Activated CD8-positive, alpha-beta T cell treated with anti-CD3 and anti-CD28 coated beads, Interleukin-2, amount 10 ng/mL, durations not matched to agents 7 days and 5 days (primary cell): ENCODE measurements at regions not wholly inside any gene's neighbourhood (a gene's known extent, or its start where the extent isn't known, plus 50 kb on each side); places are given as distances from the start of the nearest gene placed in this dataset.

Source experiments
- ATAC-seq: fragments of 150-1000 bp; cut with Tn5 transposase; one replicate; pipeline ENCODE4 v1.10.0; 2021; ENCODE audit warnings: moderate library complexity
- CTCF ChIA-PET: fragments of 350-600 bp; sonication (Branson Sonifier 250); formaldehyde crosslinking; loops from one replicate; lab custom pipeline; 2021; ENCODE audit warnings: antibody characterized with exemption; lab: Charles Lee
- POLR2A ChIA-PET: fragments of 350-600 bp; sonication (Branson Sonifier 250); formaldehyde crosslinking; loops from one replicate; lab custom pipeline; 2021; ENCODE audit warnings: antibody characterized with exemption; lab: Charles Lee
- DNase-seq: peaks from one replicate; pipeline ENCODE4 v3.0.0-alpha.2; 2020
- H3K27ac Mint-ChIP-seq: one replicate; pipeline ENCODE4 v1.8.0; 2021; ENCODE audit warnings: mild to moderate bottlenecking, mixed read lengths
- H3K27me3 Mint-ChIP-seq: one replicate; pipeline ENCODE4 v1.8.0; 2021; ENCODE audit warnings: low read depth, mixed read lengths
- H3K36me3 Mint-ChIP-seq: one replicate; pipeline ENCODE4 v1.8.0; 2021; ENCODE audit warnings: low read depth, mixed read lengths
- H3K4me1 Mint-ChIP-seq: one replicate; pipeline ENCODE4 v1.8.0; 2021; ENCODE audit warnings: low read depth, mixed read lengths
- H3K4me3 Mint-ChIP-seq: one replicate; pipeline ENCODE4 v1.8.0; 2021; ENCODE audit warnings: mild to moderate bottlenecking, mixed read lengths
- H3K9me3 Mint-ChIP-seq: one replicate; pipeline ENCODE4 v1.8.0; 2022; ENCODE audit warnings: mixed read lengths; ENCODE audit not compliant: insufficient read depth

- Mint-ChIP-seq H3K27ac (no peak overlapping the region), H3K36me3 (no peaks in the 10 kb centered on the region), H3K27me3 (peaks cover 14% of the 10 kb centered on the region), H3K4me1 (no peaks in the 10 kb centered on the region), H3K4me3 (no peak overlapping the region), H3K9me3 (peaks cover under 1% of the 10 kb centered on the region)
- ATAC-seq (no peak), DNase-seq (no peak)
- ChIA-PET CTCF (no interaction called here), POLR2A (no interaction called here)
Measured at GRCh38 chr6:148658681-148659430, 88.0 kb upstream of the UST start.

- ATAC-seq (no peak), DNase-seq (no peak)
- no peak overlapping the region for H3K27ac Mint-ChIP-seq
- no peaks in the 10 kb centered on the region for H3K36me3 Mint-ChIP-seq
- ChIA-PET CTCF (no interaction called here), POLR2A (no interaction called here)
- H3K27me3 Mint-ChIP-seq, result peaks cover 3% of the 10 kb centered on the region
- H3K9me3 Mint-ChIP-seq, result peaks cover 26% of the 10 kb centered on the region
- no peaks in the 10 kb centered on the region for H3K4me1 Mint-ChIP-seq
- H3K4me3 Mint-ChIP-seq, result no peak overlapping the region
Measured at GRCh38 chr6:148667395-148667794, 79.4 kb upstream of the UST start.

GRCh38 chr6:148671085-148671484 is 75.7 kb upstream of the UST start:
- DNase-seq (no peak), ATAC-seq (no peak)
- Mint-ChIP-seq H3K27me3 (no peaks in the 10 kb centered on the region), H3K4me1 (no peaks in the 10 kb centered on the region), H3K9me3 (peaks cover 20% of the 10 kb centered on the region), H3K4me3 (no peak overlapping the region), H3K36me3 (no peaks in the 10 kb centered on the region), H3K27ac (no peak overlapping the region)
- ChIA-PET CTCF (no interaction called here), POLR2A (no interaction called here)

- Mint-ChIP-seq H3K9me3 (peaks cover 16% of the 10 kb centered on the region), H3K4me1 (no peaks in the 10 kb centered on the region)
Measured at GRCh38 chr6:148671952-148672351, 74.9 kb upstream of the UST start.

GRCh38 chr6:148674306-148674705 is 72.5 kb upstream of the UST start:
- no peaks in the 10 kb centered on the region for H3K27me3 Mint-ChIP-seq
- ChIA-PET POLR2A (no interaction called here), CTCF (no interaction called here)
- no peak for ATAC-seq
- no peak for DNase-seq
- no peak overlapping the region for H3K4me3 Mint-ChIP-seq
- peaks cover 13% of the 10 kb centered on the region for H3K9me3 Mint-ChIP-seq
- no peaks in the 10 kb centered on the region for H3K36me3 Mint-ChIP-seq
- no peak overlapping the region for H3K27ac Mint-ChIP-seq
- H3K4me1 Mint-ChIP-seq, result no peaks in the 10 kb centered on the region

More at GRCh38 chr6:148671952-148672351, 74.9 kb upstream of the UST start:
- Mint-ChIP-seq H3K36me3 (no peaks in the 10 kb centered on the region), H3K27ac (no peak overlapping the region), H3K27me3 (no peaks in the 10 kb centered on the region), H3K4me3 (no peak overlapping the region)
- POLR2A ChIA-PET, result no interaction called here
- DNase-seq, result no peak
- no peak for ATAC-seq
- CTCF ChIA-PET, result interaction anchor here (0.6 kb wide), 1 partner anchor 276 kb away, joined by 3 read pairs; no protein-coding TSS in a partner anchor

GRCh38 chr6:148677594-148678476 is 69.0 kb upstream of the UST start:
- DNase-seq, result no peak
- ATAC-seq, result no peak
- H3K9me3 Mint-ChIP-seq, result no peaks in the 10 kb centered on the region
- H3K36me3 Mint-ChIP-seq, result no peaks in the 10 kb centered on the region
- no peak overlapping the region for H3K27ac Mint-ChIP-seq
- H3K27me3 Mint-ChIP-seq, result peaks cover 3% of the 10 kb centered on the region
- ChIA-PET POLR2A (no interaction called here), CTCF (no interaction called here)
- no peaks in the 10 kb centered on the region for H3K4me1 Mint-ChIP-seq
- H3K4me3 Mint-ChIP-seq, result no peak overlapping the region

- POLR2A ChIA-PET, result no interaction called here
- peaks cover 3% of the 10 kb centered on the region for H3K27me3 Mint-ChIP-seq
- H3K27ac Mint-ChIP-seq, result no peak overlapping the region
- DNase-seq (no peak), ATAC-seq (no peak)
- no peak overlapping the region for H3K4me3 Mint-ChIP-seq
- no peaks in the 10 kb centered on the region for H3K4me1 Mint-ChIP-seq
- H3K36me3 Mint-ChIP-seq, result no peaks in the 10 kb centered on the region
- CTCF ChIA-PET, result no interaction called here
- H3K9me3 Mint-ChIP-seq, result no peaks in the 10 kb centered on the region
Measured at GRCh38 chr6:148678682-148679081, 68.1 kb upstream of the UST start.

GRCh38 chr6:148681666-148682065 is 65.2 kb upstream of the UST start:
- no peak overlapping the region for H3K27ac Mint-ChIP-seq
- H3K27me3 Mint-ChIP-seq, result peaks cover 3% of the 10 kb centered on the region
- DNase-seq, result no peak
- ATAC-seq, result no peak
- H3K4me1 Mint-ChIP-seq, result no peaks in the 10 kb centered on the region
- H3K9me3 Mint-ChIP-seq, result no peaks in the 10 kb centered on the region
- no peaks in the 10 kb centered on the region for H3K36me3 Mint-ChIP-seq
- CTCF ChIA-PET, result no interaction called here
- no peak overlapping the region for H3K4me3 Mint-ChIP-seq
- POLR2A ChIA-PET, result no interaction called here

- DNase-seq (no peak), ATAC-seq (no peak)
- Mint-ChIP-seq H3K36me3 (no peaks in the 10 kb centered on the region), H3K27me3 (peaks cover 3% of the 10 kb centered on the region), H3K4me1 (no peaks in the 10 kb centered on the region), H3K4me3 (no peak overlapping the region), H3K9me3 (no peaks in the 10 kb centered on the region), H3K27ac (no peak overlapping the region)
- CTCF ChIA-PET, result no interaction called here
- POLR2A ChIA-PET, result no interaction called here
Measured at GRCh38 chr6:148682252-148682651, 64.6 kb upstream of the UST start.

GRCh38 chr6:148682990-148683389 is 63.8 kb upstream of the UST start:
- H3K27ac Mint-ChIP-seq, result no peak overlapping the region
- ATAC-seq (no peak), DNase-seq (no peak)
- no peaks in the 10 kb centered on the region for H3K9me3 Mint-ChIP-seq
- ChIA-PET CTCF (no interaction called here), POLR2A (no interaction called here)
- H3K4me3 Mint-ChIP-seq, result no peak overlapping the region
- H3K36me3 Mint-ChIP-seq, result no peaks in the 10 kb centered on the region
- H3K4me1 Mint-ChIP-seq, result no peaks in the 10 kb centered on the region
- H3K27me3 Mint-ChIP-seq, result peaks cover 3% of the 10 kb centered on the region

- H3K4me1 Mint-ChIP-seq, result no peaks in the 10 kb centered on the region
- DNase-seq (no peak), ATAC-seq (no peak)
- CTCF ChIA-PET, result no interaction called here
- H3K27me3 Mint-ChIP-seq, result no peaks in the 10 kb centered on the region
- no peaks in the 10 kb centered on the region for H3K9me3 Mint-ChIP-seq
- no peak overlapping the region for H3K27ac Mint-ChIP-seq
- POLR2A ChIA-PET, result interaction anchor here (0.7 kb wide), 1 partner anchor 150 kb away, joined by 4 read pairs; no protein-coding TSS in a partner anchor
- H3K4me3 Mint-ChIP-seq, result no peak overlapping the region
- no peaks in the 10 kb centered on the region for H3K36me3 Mint-ChIP-seq
Measured at GRCh38 chr6:148689168-148689567, 57.7 kb upstream of the UST start.

- POLR2A ChIA-PET, result no interaction called here
- Mint-ChIP-seq H3K4me3 (no peak overlapping the region), H3K4me1 (no peaks in the 10 kb centered on the region), H3K36me3 (no peaks in the 10 kb centered on the region), H3K9me3 (no peaks in the 10 kb centered on the region), H3K27ac (no peak overlapping the region), H3K27me3 (no peaks in the 10 kb centered on the region)
- no peak for DNase-seq
- no peak for ATAC-seq
- CTCF ChIA-PET, result no interaction called here
Measured at GRCh38 chr6:148693882-148694484, 52.8 kb upstream of the UST start.
